Tibial nerve (tissue), 4 donors: ENCODE measurements at regions not wholly inside any gene's neighbourhood (a gene's known extent, or its start where the extent isn't known, plus 50 kb on each side); places are given as distances from the start of the nearest gene placed in this dataset.

Experiments
- CTCF ChIP-seq, 5 experiments: fragments of 200-600 bp in 3 of 5; fragments of 450-650 bp in 2 of 5; sonication (generic) in 3 of 5; IDR thresholded peaks; one replicate each; pipeline ENCODE4 v1.5.1; 2016 to 2019; ENCODE audit warnings: antibody characterized with exemption in 5 of 5, mild to moderate bottlenecking in 3 of 5, moderate library complexity in 2 of 5
- EP300 ChIP-seq, 2 donors: sonication (generic); formaldehyde crosslinking; IDR thresholded peaks; one replicate each; pipeline ENCODE4 v1.6.1; 2017; ENCODE audit warnings: antibody characterized with exemption in 2 of 2, mild to moderate bottlenecking in 1 of 2

- no peak for TF ChIP-seq CTCF (IDR thresholded peaks at IDR 0.05)
- no peak for TF ChIP-seq EP300 (IDR thresholded peaks at IDR 0.05)
Observed at GRCh38 chr7:115775981-115776380, 254.6 kb downstream of the TFEC start.
